Fibroblast of lung (primary cell): ENCODE measurements at regions not wholly inside any gene's neighbourhood (a gene's known extent, or its start where the extent isn't known, plus 50 kb on each side); places are given as distances from the start of the nearest gene placed in this dataset.

Experiments used
- CTCF ChIP-seq, 2 donors: IDR thresholded peaks in 1 of 2; conservative IDR thresholded peaks in 1 of 2; 1 replicate in 1 of 2; 2 replicates in 1 of 2; pipeline ENCODE4 v1.5.1; 2011 to 2012; ENCODE audit warnings: low read length in 2 of 2, control low read depth in 1 of 2, inconsistent platforms in 1 of 2, low read depth in 1 of 2, mild to moderate bottlenecking in 1 of 2
- EZH2 ChIP-seq: IDR thresholded peaks from 2 replicates; pipeline ENCODE4 v1.5.1; 2012; ENCODE audit warnings: low read length, control low read depth, mild to moderate bottlenecking; ENCODE audit errors: missing control alignments

GRCh38 chr1:65067491-65068201 is 80.4 kb upstream of the AK4 start:
- no peak for TF ChIP-seq EZH2
- TF ChIP-seq CTCF (conservative IDR thresholded peaks at IDR 0.05 in 1 of 2, IDR thresholded peaks at IDR 0.05 in 1 of 2; ENCODE audit: low read depth in 1 of 2, low read length in 2 of 2) = no peak
